H9 (cell line): ENCODE measurements at regions not wholly inside any gene's neighbourhood (a gene's known extent, or its start where the extent isn't known, plus 50 kb on each side); places are given as distances from the start of the nearest gene placed in this dataset.

Source experiments
- DNase-seq: peaks from one replicate; pipeline ENCODE4 v3.0.0-alpha.2; 2017
- H2AFZ ChIP-seq: one replicate; pipeline ENCODE4 v1.6.1; 2013; ENCODE audit warnings: mild to moderate bottlenecking, low read length, control low read depth, moderate library complexity
- H2AK5ac ChIP-seq: 2 replicates; pipeline ENCODE4 v1.6.1; 2013; ENCODE audit warnings: low read length, control low read depth, mixed read lengths; ENCODE audit not compliant: insufficient read length
- H2BK120ac ChIP-seq: one replicate; pipeline ENCODE4 v1.6.1; 2013; ENCODE audit warnings: low read depth, mild to moderate bottlenecking, low read length, control low read depth, inconsistent platforms; ENCODE audit not compliant: poor library complexity, severe bottlenecking
- H2BK12ac ChIP-seq: 2 replicates; pipeline ENCODE4 v1.6.1; 2013; ENCODE audit warnings: low read length, control low read depth, mixed read lengths, low read depth; ENCODE audit not compliant: insufficient read length
- H2BK15ac ChIP-seq: 2 replicates; pipeline ENCODE4 v1.6.1; 2013; ENCODE audit warnings: low read depth, low read length, control low read depth
- H2BK20ac ChIP-seq: one replicate; pipeline ENCODE4 v1.6.1; 2013; ENCODE audit warnings: low read depth, mild to moderate bottlenecking, low read length, control low read depth, inconsistent platforms; ENCODE audit not compliant: poor library complexity, severe bottlenecking
- H2BK5ac ChIP-seq: 2 replicates; pipeline ENCODE4 v1.6.1; 2013; ENCODE audit warnings: low read length, control low read depth, mixed read lengths; ENCODE audit not compliant: insufficient read length
- H3K14ac ChIP-seq: 2 replicates; pipeline ENCODE4 v1.6.1; 2013; ENCODE audit warnings: low read length, control low read depth; ENCODE audit not compliant: insufficient read depth
- H3K18ac ChIP-seq: 2 replicates; pipeline ENCODE4 v1.6.1; 2013; ENCODE audit warnings: low read depth, mild to moderate bottlenecking, mixed read lengths, low read length, control low read depth; ENCODE audit not compliant: insufficient read length
- H3K23ac ChIP-seq: 2 replicates; pipeline ENCODE4 v1.6.1; 2013; ENCODE audit warnings: low read length, control low read depth, mixed read lengths, low read depth; ENCODE audit not compliant: insufficient read length
- H3K23me2 ChIP-seq: 2 replicates; pipeline ENCODE4 v1.6.1; 2013; ENCODE audit warnings: low read depth, mild to moderate bottlenecking, mixed read lengths, low read length, control low read depth; ENCODE audit not compliant: insufficient read length, poor library complexity, severe bottlenecking
- H3K27ac ChIP-seq: 2 replicates; pipeline ENCODE4 v1.5.1; 2013; ENCODE audit warnings: low read length, control low read depth, mixed read lengths, low read depth; ENCODE audit not compliant: insufficient read length
- H3K27me3 ChIP-seq: 2 replicates; pipeline ENCODE4 v1.6.1; 2013; ENCODE audit warnings: low read length, control low read depth, inconsistent platforms; ENCODE audit not compliant: insufficient read depth
- H3K4ac ChIP-seq: 2 replicates; pipeline ENCODE4 v1.6.1; 2013; ENCODE audit warnings: low read depth, mild to moderate bottlenecking, control low read depth, inconsistent platforms, low read length, moderate library complexity
- H3K4me1 ChIP-seq: 2 replicates; pipeline ENCODE4 v1.6.1; 2013; ENCODE audit warnings: low read length, control low read depth, inconsistent platforms; ENCODE audit not compliant: insufficient read depth
- H3K4me2 ChIP-seq: 2 replicates; pipeline ENCODE4 v1.6.1; 2013; ENCODE audit warnings: low read length, control low read depth, mixed read lengths; ENCODE audit not compliant: insufficient read length, insufficient read depth
- H3K56ac ChIP-seq: 2 replicates; pipeline ENCODE4 v1.6.1; 2013; ENCODE audit warnings: low read depth, mild to moderate bottlenecking, mixed read lengths, low read length, control low read depth; ENCODE audit not compliant: insufficient read length
- H3K79me1 ChIP-seq: 2 replicates; pipeline ENCODE4 v1.6.1; 2013; ENCODE audit warnings: low read depth, mild to moderate bottlenecking, moderate library complexity, low read length, control low read depth, inconsistent platforms; ENCODE audit not compliant: insufficient read depth, poor library complexity, severe bottlenecking
- H3K79me2 ChIP-seq: 2 replicates; pipeline ENCODE4 v1.6.1; 2013; ENCODE audit warnings: low read length, control low read depth, inconsistent platforms; ENCODE audit not compliant: insufficient read depth
- H3K9ac ChIP-seq: 2 replicates; pipeline ENCODE4 v1.6.1; 2013; ENCODE audit warnings: low read length, control low read depth, mixed read lengths; ENCODE audit not compliant: insufficient read length; ENCODE audit errors: extremely low read depth
- H3K9me3 ChIP-seq: one replicate; pipeline ENCODE4 v1.6.1; 2013; ENCODE audit warnings: low read depth, low read length, inconsistent platforms; ENCODE audit not compliant: control insufficient read depth
- H3T11ph ChIP-seq: one replicate; pipeline ENCODE4 v1.6.1; 2013; ENCODE audit warnings: mild to moderate bottlenecking, low read length, control low read depth, inconsistent platforms
- H4K20me1 ChIP-seq: one replicate; pipeline ENCODE4 v1.6.1; 2013; ENCODE audit not compliant: control insufficient read depth, insufficient read length, insufficient read depth
- H4K5ac ChIP-seq: 2 replicates; pipeline ENCODE4 v1.6.1; 2013; ENCODE audit warnings: low read depth, mild to moderate bottlenecking, mixed read lengths, low read length, control low read depth; ENCODE audit not compliant: insufficient read length
- H4K8ac ChIP-seq: replicated peaks from 2 replicates; pipeline ENCODE4 v1.6.1; 2013; ENCODE audit warnings: low read length, control low read depth, mixed read lengths, low read depth; ENCODE audit not compliant: insufficient read length
- H4K91ac ChIP-seq: 2 replicates; pipeline ENCODE4 v1.6.1; 2013; ENCODE audit warnings: low read depth, mild to moderate bottlenecking, moderate library complexity, mixed read lengths, low read length, control low read depth; ENCODE audit not compliant: insufficient read length
- H3K27ac Mint-ChIP-seq, 3 experiments: 2 replicates in 2 of 3; 3 replicates in 1 of 3; pipeline ENCODE4 v1.8.0; 2020 to 2021; ENCODE audit warnings: mixed read lengths in 3 of 3, mild to moderate bottlenecking in 1 of 3, moderate library complexity in 1 of 3
- H3K27me3 Mint-ChIP-seq: 2 replicates; pipeline ENCODE4 v1.8.0; 2021; ENCODE audit warnings: low read depth, mild to moderate bottlenecking, moderate library complexity, mixed read lengths
- H3K36me3 Mint-ChIP-seq, 3 experiments: 2 replicates in 2 of 3; 3 replicates in 1 of 3; pipeline ENCODE4 v1.8.0; 2020 to 2021; ENCODE audit warnings: low read depth in 3 of 3, mixed read lengths in 3 of 3; ENCODE audit not compliant: insufficient read depth in 1 of 3
- H3K4me1 Mint-ChIP-seq, 2 experiments: 2 replicates each; pipeline ENCODE4 v1.8.0; 2020; ENCODE audit warnings: mixed read lengths in 2 of 2
- H3K4me3 Mint-ChIP-seq, 2 experiments: 2 replicates in 1 of 2; 3 replicates in 1 of 2; pipeline ENCODE4 v1.8.0; 2020 to 2021; ENCODE audit warnings: mild to moderate bottlenecking in 2 of 2, mixed read lengths in 2 of 2, moderate library complexity in 1 of 2
- H3K9me3 Mint-ChIP-seq, 2 experiments: 2 replicates in 1 of 2; 3 replicates in 1 of 2; pipeline ENCODE4 v1.8.0; 2020; ENCODE audit warnings: mild to moderate bottlenecking in 2 of 2, mixed read lengths in 2 of 2, moderate library complexity in 1 of 2
- CTCF ChIP-seq: fragments of 200-600 bp; sonication (generic); conservative IDR thresholded peaks from 3 replicates; pipeline ENCODE4 v1.8.0; 2021; ENCODE audit warnings: antibody characterized with exemption, mild to moderate bottlenecking
- WGBS: extraction: QIAGEN DNeasy Blood & Tissue Kit; methylation state at CpG from one replicate; pipeline ENCODE4 v1.1.7; 2013; ENCODE audit warnings: missing lambda C conversion rate, low lambda C conversion rate, mixed read lengths; ENCODE audit not compliant: insufficient read length; ENCODE audit errors: extremely low coverage; 5-methylcytosine and 5-hydroxymethylcytosine counted together

DNA sequence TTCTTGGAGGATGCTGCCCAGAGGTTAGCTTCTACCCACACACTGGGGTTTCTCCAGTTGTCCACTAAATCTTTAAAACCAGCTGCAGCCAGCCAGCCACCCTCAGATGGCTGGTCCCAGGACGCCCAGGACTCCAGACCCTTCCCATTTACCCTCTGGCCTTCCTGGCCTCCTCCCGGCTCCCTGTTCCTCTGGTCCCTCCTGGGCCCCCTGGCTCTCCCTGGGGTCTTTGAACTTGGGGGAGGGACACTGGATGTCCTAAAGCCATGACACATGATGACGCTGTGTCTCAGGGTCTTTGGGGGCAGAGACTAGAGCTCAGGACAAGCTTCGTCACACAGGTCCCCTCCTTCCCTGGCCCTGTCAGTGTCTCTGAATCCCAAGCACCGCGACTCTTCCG, 201.1 kb upstream of the HDAC4 start:
- Mint-ChIP-seq H3K36me3 (peaks cover 0 to 5% (median 2%) of the 10 kb centered on the region in 3 experiments; a peak in 3 of 7 replicates), H3K4me3 (no peak overlapping the region), H3K9me3 (peaks cover 0 to 4% of the 10 kb centered on the region in 2 experiments; a peak in 4 of 5 replicates), H3K27me3 (peaks cover 44% of the 10 kb centered on the region), H3K27ac (no peak overlapping the region; a peak in 1 of 7 replicates), H3K4me1 (peaks cover 25 to 27% of the 10 kb centered on the region in 2 experiments)
- no peak overlapping the region for H2AFZ ChIP-seq
- H3K23me2 ChIP-seq, result no peaks in the 10 kb centered on the region
- WGBS, result no CpG with 5 or more reads among the region's 7 CpGs
- no peak overlapping the region for H2BK120ac ChIP-seq
- H3K56ac ChIP-seq, result no peak overlapping the region
- no peaks in the 10 kb centered on the region for H4K20me1 ChIP-seq
- H4K91ac ChIP-seq, result no peak overlapping the region
- no peaks in the 10 kb centered on the region for H3K79me1 ChIP-seq
- H3K23ac ChIP-seq, result no peak overlapping the region
- H2AK5ac ChIP-seq, result no peak overlapping the region
- H3K9me3 ChIP-seq, result no peaks in the 10 kb centered on the region
- no peak overlapping the region for H4K8ac ChIP-seq
- H3K18ac ChIP-seq, result no peak overlapping the region
- no peaks in the 10 kb centered on the region for H3K27me3 ChIP-seq
- no peak overlapping the region for H3K9ac ChIP-seq
- no peak overlapping the region for H3K4me2 ChIP-seq
- H4K5ac ChIP-seq, result no peak overlapping the region
- no peak overlapping the region for H3K4ac ChIP-seq
- H3T11ph ChIP-seq, result no peak overlapping the region
- no peaks in the 10 kb centered on the region for H3K79me2 ChIP-seq
- no peaks in the 10 kb centered on the region for H3K4me1 ChIP-seq
- H2BK5ac ChIP-seq, result no peak overlapping the region
- no peak overlapping the region for H3K27ac ChIP-seq
- H2BK12ac ChIP-seq, result no peak overlapping the region
- no peak overlapping the region for H2BK20ac ChIP-seq
- DNase-seq, result no peak
- no peak overlapping the region for H2BK15ac ChIP-seq
- no peak for TF ChIP-seq CTCF
- H3K14ac ChIP-seq, result no peak overlapping the region; the same call in 1 of the 2 replicates
